Neural cell (in vitro differentiated cells): ENCODE measurements at regions not wholly inside any gene's neighbourhood (a gene's known extent, or its start where the extent isn't known, plus 50 kb on each side); places are given as distances from the start of the nearest gene placed in this dataset.

Experiments used
- H2AFZ ChIP-seq: fragments of 200-600, 300-800 bp; sonication (generic), shearing (Covaris generic); 2 replicates; pipeline ENCODE4 v1.6.0; 2014; ENCODE audit warnings: low read depth, mild to moderate bottlenecking, antibody characterized with exemption, low read length, moderate library complexity
- H3F3A ChIP-seq: fragments of 200-600 bp; shearing (Covaris generic); 2 replicates; pipeline ENCODE4 v1.6.1; 2016; ENCODE audit warnings: mild to moderate bottlenecking, moderate library complexity, mixed read lengths, antibody characterized with exemption, low read length; ENCODE audit not compliant: insufficient read depth, poor library complexity, severe bottlenecking
- H3K27ac ChIP-seq: fragments of 200-600, 300-800 bp; sonication (generic), shearing (Covaris generic); 2 replicates; pipeline ENCODE4 v1.5.1; 2014; ENCODE audit warnings: mild to moderate bottlenecking, low read length, moderate library complexity
- H3K27me3 ChIP-seq: fragments of 300-800, 200-600 bp; sonication (generic), shearing (Covaris generic); 2 replicates; pipeline ENCODE4 v1.6.0; 2014; ENCODE audit warnings: mild to moderate bottlenecking, low read depth, low read length, moderate library complexity; ENCODE audit not compliant: insufficient read depth
- H3K36me3 ChIP-seq: fragments of 300-800, 200-600 bp; sonication (generic), shearing (Covaris generic); 2 replicates; pipeline ENCODE4 v1.5.1; 2014; ENCODE audit warnings: mild to moderate bottlenecking, antibody characterized with exemption, low read length, moderate library complexity; ENCODE audit not compliant: insufficient read depth
- H3K4me2 ChIP-seq: fragments of 300-800, 200-600 bp; sonication (generic), shearing (Covaris generic); 2 replicates; pipeline ENCODE4 v1.6.0; 2014; ENCODE audit warnings: mild to moderate bottlenecking, low read length
- H3K4me3 ChIP-seq: fragments of 300-800, 200-600 bp; sonication (generic), shearing (Covaris generic); 2 replicates; pipeline ENCODE4 v1.5.1; 2014; ENCODE audit warnings: mild to moderate bottlenecking, low read length, moderate library complexity
- H3K79me2 ChIP-seq: fragments of 200-600 bp; shearing (Covaris generic); replicated peaks from 2 replicates; pipeline ENCODE4 v1.6.0; 2014; ENCODE audit warnings: mild to moderate bottlenecking, low read length, moderate library complexity; ENCODE audit not compliant: insufficient read depth
- H3K9ac ChIP-seq: fragments of 300-800, 200-600 bp; sonication (generic), shearing (Covaris generic); 2 replicates; pipeline ENCODE4 v1.6.1; 2016; ENCODE audit warnings: mild to moderate bottlenecking, low read length, mixed read lengths
- H3K9me2 ChIP-seq: fragments of 200-600 bp; shearing (Covaris generic); 2 replicates; pipeline ENCODE4 v1.6.1; 2016; ENCODE audit warnings: mild to moderate bottlenecking, low read length, mixed read lengths; ENCODE audit not compliant: insufficient read depth
- H3K9me3 ChIP-seq: fragments of 200-600, 300-800 bp; sonication (generic), shearing (Covaris generic); 2 replicates; pipeline ENCODE4 v1.6.1; 2016; ENCODE audit warnings: mild to moderate bottlenecking, mixed run types, low read length, moderate library complexity, mixed read lengths
- H4K20me1 ChIP-seq: fragments of 200-600 bp; shearing (Covaris generic); 2 replicates; pipeline ENCODE4 v1.6.1; 2016; ENCODE audit warnings: mild to moderate bottlenecking, mixed run types; ENCODE audit not compliant: insufficient read depth
- EP300 ChIP-seq: fragments of 450-650 bp; conservative IDR thresholded peaks from 2 replicates; pipeline ENCODE4 v1.6.1; 2014; ENCODE audit warnings: antibody characterized with exemption, mild to moderate bottlenecking, moderate library complexity; ENCODE audit not compliant: poor library complexity, severe bottlenecking
- EZH2 ChIP-seq: fragments of 200-600, 300-800 bp; shearing (Covaris generic), sonication (generic); IDR thresholded peaks from 2 replicates; pipeline ENCODE4 v1.6.1; 2014; ENCODE audit warnings: antibody characterized with exemption, low read length, borderline replicate concordance, mild to moderate bottlenecking; ENCODE audit not compliant: insufficient read depth, poor library complexity, severe bottlenecking
- MXI1 ChIP-seq: fragments of 450-650 bp; conservative IDR thresholded peaks from 2 replicates; pipeline ENCODE4 v1.6.1; 2014; ENCODE audit warnings: antibody characterized with exemption, mild to moderate bottlenecking; ENCODE audit not compliant: poor library complexity, severe bottlenecking
- POLR2AphosphoS5 ChIP-seq: IDR thresholded peaks from 2 replicates; pipeline ENCODE4 v1.6.1; 2012
- RAD21 ChIP-seq: fragments of 450-650 bp; conservative IDR thresholded peaks from 2 replicates; pipeline ENCODE4 v1.6.1; 2014; ENCODE audit warnings: antibody characterized with exemption, mild to moderate bottlenecking, moderate library complexity
- SMC3 ChIP-seq: fragments of 450-650 bp; conservative IDR thresholded peaks from 2 replicates; pipeline ENCODE4 v1.6.1; 2014; ENCODE audit warnings: antibody characterized with exemption, mild to moderate bottlenecking, moderate library complexity; ENCODE audit not compliant: poor library complexity
- TAF1 ChIP-seq: IDR thresholded peaks from 2 replicates; pipeline ENCODE4 v1.6.1; 2012; ENCODE audit warnings: low read depth
- TF ChIP-seq, protein P1 (sequence below): fragments of 450-650 bp; IDR thresholded peaks from 2 replicates; pipeline ENCODE4 v1.5.1; 2014; ENCODE audit warnings: antibody characterized with exemption, mild to moderate bottlenecking, moderate library complexity; ENCODE audit not compliant: poor library complexity, severe bottlenecking
- TF ChIP-seq, protein P2 (sequence below): IDR thresholded peaks from 2 replicates; pipeline ENCODE4 v1.6.1; 2012; ENCODE audit warnings: borderline replicate concordance

DNA sequence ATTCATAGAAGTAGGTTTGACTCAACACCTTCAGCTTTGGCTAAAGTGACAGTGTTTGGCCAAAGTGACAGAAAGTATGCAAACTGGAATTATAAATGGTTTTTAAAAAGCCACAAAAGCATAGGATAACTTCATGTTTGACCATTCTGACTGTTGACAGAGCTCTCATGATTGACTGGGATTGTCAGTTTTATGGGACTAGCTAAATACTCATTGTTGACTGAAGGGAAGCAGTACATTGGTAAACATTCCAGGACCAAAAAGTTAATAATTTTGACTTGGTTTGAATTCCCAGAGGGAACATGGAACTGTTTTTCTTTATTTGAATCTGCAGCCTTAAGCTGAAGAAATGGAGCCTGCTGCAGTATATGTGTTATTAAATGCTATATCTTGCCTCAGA lies 84.6 kb upstream of the STEAP4 start:
- no peak overlapping the region for H3K4me2 ChIP-seq
- no peaks in the 10 kb centered on the region for H3K27me3 ChIP-seq
- no peaks in the 10 kb centered on the region for H3K9me3 ChIP-seq
- H3K9ac ChIP-seq: no peak overlapping the region
- no peaks in the 10 kb centered on the region for H3K79me2 ChIP-seq
- no peaks in the 10 kb centered on the region for H3K9me2 ChIP-seq
- no peaks in the 10 kb centered on the region for H3F3A ChIP-seq
- H3K36me3 ChIP-seq: no peaks in the 10 kb centered on the region
- H3K27ac ChIP-seq: no peak overlapping the region
- no peak overlapping the region for H2AFZ ChIP-seq
- H3K4me3 ChIP-seq: no peak overlapping the region
- no peak for TF ChIP-seq EP300
- no peak for TF ChIP-seq RAD21
- TF ChIP-seq POLR2AphosphoS5: no peak
- no peak for TF ChIP-seq EZH2
- no peaks in the 10 kb centered on the region for H4K20me1 ChIP-seq

DNA sequence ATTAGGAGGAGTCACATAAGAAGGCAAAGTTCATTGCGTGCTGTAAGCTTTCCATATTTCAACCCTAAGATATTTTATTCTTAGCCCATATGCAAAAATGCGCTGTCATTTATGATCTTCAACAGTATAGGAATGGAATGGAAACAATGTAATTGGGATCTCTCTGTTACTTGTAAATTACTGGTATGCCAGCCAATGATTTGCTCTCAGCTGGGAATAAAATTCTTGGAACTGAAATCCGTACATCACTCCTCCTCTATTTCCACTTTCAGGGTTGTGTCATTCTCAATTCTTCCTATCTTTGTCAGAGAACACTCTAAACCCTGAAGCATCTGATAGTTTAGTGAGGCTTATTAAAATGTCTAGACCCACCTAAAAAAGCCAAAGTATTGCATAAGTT lies 80.7 kb upstream of the STEAP4 start:
- TF ChIP-seq RAD21 (no peak), EP300 (no peak), TAF1 (no peak), SMC3 (no peak), MXI1 (no peak), POLR2AphosphoS5 (no peak), EZH2 (no peak)
- TF ChIP-seq, protein P1, sequence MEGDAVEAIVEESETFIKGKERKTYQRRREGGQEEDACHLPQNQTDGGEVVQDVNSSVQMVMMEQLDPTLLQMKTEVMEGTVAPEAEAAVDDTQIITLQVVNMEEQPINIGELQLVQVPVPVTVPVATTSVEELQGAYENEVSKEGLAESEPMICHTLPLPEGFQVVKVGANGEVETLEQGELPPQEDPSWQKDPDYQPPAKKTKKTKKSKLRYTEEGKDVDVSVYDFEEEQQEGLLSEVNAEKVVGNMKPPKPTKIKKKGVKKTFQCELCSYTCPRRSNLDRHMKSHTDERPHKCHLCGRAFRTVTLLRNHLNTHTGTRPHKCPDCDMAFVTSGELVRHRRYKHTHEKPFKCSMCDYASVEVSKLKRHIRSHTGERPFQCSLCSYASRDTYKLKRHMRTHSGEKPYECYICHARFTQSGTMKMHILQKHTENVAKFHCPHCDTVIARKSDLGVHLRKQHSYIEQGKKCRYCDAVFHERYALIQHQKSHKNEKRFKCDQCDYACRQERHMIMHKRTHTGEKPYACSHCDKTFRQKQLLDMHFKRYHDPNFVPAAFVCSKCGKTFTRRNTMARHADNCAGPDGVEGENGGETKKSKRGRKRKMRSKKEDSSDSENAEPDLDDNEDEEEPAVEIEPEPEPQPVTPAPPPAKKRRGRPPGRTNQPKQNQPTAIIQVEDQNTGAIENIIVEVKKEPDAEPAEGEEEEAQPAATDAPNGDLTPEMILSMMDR: no peak
- TF ChIP-seq, protein P2, sequence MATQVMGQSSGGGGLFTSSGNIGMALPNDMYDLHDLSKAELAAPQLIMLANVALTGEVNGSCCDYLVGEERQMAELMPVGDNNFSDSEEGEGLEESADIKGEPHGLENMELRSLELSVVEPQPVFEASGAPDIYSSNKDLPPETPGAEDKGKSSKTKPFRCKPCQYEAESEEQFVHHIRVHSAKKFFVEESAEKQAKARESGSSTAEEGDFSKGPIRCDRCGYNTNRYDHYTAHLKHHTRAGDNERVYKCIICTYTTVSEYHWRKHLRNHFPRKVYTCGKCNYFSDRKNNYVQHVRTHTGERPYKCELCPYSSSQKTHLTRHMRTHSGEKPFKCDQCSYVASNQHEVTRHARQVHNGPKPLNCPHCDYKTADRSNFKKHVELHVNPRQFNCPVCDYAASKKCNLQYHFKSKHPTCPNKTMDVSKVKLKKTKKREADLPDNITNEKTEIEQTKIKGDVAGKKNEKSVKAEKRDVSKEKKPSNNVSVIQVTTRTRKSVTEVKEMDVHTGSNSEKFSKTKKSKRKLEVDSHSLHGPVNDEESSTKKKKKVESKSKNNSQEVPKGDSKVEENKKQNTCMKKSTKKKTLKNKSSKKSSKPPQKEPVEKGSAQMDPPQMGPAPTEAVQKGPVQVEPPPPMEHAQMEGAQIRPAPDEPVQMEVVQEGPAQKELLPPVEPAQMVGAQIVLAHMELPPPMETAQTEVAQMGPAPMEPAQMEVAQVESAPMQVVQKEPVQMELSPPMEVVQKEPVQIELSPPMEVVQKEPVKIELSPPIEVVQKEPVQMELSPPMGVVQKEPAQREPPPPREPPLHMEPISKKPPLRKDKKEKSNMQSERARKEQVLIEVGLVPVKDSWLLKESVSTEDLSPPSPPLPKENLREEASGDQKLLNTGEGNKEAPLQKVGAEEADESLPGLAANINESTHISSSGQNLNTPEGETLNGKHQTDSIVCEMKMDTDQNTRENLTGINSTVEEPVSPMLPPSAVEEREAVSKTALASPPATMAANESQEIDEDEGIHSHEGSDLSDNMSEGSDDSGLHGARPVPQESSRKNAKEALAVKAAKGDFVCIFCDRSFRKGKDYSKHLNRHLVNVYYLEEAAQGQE: no peak
- Histone ChIP-seq H4K20me1 (no peaks in the 10 kb centered on the region), H3K4me3 (no peak overlapping the region), H3K9ac (no peak overlapping the region), H3K36me3 (no peaks in the 10 kb centered on the region), H3K79me2 (no peaks in the 10 kb centered on the region), H3K27me3 (no peaks in the 10 kb centered on the region), H3K9me2 (no peaks in the 10 kb centered on the region), H2AFZ (no peak overlapping the region), H3K4me2 (no peak overlapping the region), H3K9me3 (no peaks in the 10 kb centered on the region), H3F3A (no peaks in the 10 kb centered on the region), H3K27ac (no peak overlapping the region)

DNA sequence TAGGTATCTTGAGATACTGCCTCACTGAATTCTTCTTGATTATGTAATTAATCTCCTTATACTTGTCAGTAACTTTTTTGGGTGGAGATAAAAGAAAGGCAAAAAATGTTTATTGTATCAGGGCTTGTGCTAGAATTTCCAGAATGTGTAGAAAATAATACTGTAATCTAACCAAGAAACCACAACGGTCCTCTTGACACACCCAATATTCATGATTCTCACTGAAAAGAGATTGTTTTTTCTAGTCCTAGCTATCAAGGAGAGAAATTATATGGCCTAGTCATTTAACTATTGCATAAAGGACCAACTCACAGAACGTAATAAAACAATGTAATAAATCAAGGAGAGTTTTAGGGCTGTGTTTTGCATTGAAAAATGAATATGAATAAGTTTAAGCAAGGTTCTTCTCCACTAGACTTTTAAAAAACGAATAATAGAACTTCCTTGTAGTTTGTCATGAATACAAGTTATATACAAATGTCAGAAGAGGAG lies 80.0 kb upstream of the STEAP4 start:
- Histone ChIP-seq H2AFZ (no peak overlapping the region), H3K9ac (no peak overlapping the region), H3F3A (no peaks in the 10 kb centered on the region), H3K9me3 (no peaks in the 10 kb centered on the region), H3K4me3 (no peak overlapping the region), H3K27ac (no peak overlapping the region), H4K20me1 (no peaks in the 10 kb centered on the region), H3K9me2 (no peaks in the 10 kb centered on the region), H3K4me2 (no peak overlapping the region), H3K27me3 (no peaks in the 10 kb centered on the region), H3K79me2 (no peaks in the 10 kb centered on the region), H3K36me3 (no peaks in the 10 kb centered on the region)
- TF ChIP-seq, protein P2: no peak
- TF ChIP-seq, protein P1: no peak
- TF ChIP-seq EP300 (no peak), SMC3 (no peak), RAD21 (no peak), EZH2 (no peak), MXI1 (no peak)
